D721Med (cell line): ENCODE measurements at regions not wholly inside any gene's neighbourhood (a gene's known extent, or its start where the extent isn't known, plus 50 kb on each side); places are given as distances from the start of the nearest gene placed in this dataset.

Source experiments
- DNase-seq: peaks from one replicate; pipeline ENCODE4 v3.0.0; 2011; ENCODE audit warnings: low spot score; ENCODE audit not compliant: insufficient read length
- FAIRE-seq: peaks from 2 replicates; lab custom pipeline; 2011; peaks lifted over from hg19 to GRCh38; lab: Jason Lieb, UNC
- TF ChIP-seq, protein P1 (sequence below): IDR thresholded peaks from 2 replicates; pipeline ENCODE4 v1.5.1; 2012; ENCODE audit warnings: mild to moderate bottlenecking, control low read depth; ENCODE audit not compliant: insufficient read depth; ENCODE audit errors: missing control alignments

DNA sequence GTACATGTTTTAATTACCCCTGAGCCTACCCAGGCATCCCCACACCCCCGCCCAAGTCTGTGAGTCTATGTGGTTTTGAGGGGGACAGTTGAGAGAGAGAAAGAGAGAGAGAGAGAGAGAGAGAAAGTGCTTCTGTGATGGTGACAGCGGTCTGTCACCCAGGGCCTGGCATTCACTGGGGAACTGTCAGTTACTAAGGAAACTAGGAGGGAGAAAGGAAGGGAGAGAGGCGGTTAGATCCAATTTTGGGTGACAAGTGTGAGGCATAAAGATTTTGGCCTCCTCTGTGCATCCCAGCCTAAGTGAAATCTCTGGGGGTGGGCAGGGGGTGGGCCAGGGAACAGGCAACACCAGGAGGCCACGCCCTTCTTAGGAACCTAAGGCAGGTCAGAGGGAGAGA is 498.3 kb downstream of the BUD13 start:
- FAIRE-seq (no peak), DNase-seq (no peak)
- TF ChIP-seq, protein P1, sequence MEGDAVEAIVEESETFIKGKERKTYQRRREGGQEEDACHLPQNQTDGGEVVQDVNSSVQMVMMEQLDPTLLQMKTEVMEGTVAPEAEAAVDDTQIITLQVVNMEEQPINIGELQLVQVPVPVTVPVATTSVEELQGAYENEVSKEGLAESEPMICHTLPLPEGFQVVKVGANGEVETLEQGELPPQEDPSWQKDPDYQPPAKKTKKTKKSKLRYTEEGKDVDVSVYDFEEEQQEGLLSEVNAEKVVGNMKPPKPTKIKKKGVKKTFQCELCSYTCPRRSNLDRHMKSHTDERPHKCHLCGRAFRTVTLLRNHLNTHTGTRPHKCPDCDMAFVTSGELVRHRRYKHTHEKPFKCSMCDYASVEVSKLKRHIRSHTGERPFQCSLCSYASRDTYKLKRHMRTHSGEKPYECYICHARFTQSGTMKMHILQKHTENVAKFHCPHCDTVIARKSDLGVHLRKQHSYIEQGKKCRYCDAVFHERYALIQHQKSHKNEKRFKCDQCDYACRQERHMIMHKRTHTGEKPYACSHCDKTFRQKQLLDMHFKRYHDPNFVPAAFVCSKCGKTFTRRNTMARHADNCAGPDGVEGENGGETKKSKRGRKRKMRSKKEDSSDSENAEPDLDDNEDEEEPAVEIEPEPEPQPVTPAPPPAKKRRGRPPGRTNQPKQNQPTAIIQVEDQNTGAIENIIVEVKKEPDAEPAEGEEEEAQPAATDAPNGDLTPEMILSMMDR: no peak

DNA sequence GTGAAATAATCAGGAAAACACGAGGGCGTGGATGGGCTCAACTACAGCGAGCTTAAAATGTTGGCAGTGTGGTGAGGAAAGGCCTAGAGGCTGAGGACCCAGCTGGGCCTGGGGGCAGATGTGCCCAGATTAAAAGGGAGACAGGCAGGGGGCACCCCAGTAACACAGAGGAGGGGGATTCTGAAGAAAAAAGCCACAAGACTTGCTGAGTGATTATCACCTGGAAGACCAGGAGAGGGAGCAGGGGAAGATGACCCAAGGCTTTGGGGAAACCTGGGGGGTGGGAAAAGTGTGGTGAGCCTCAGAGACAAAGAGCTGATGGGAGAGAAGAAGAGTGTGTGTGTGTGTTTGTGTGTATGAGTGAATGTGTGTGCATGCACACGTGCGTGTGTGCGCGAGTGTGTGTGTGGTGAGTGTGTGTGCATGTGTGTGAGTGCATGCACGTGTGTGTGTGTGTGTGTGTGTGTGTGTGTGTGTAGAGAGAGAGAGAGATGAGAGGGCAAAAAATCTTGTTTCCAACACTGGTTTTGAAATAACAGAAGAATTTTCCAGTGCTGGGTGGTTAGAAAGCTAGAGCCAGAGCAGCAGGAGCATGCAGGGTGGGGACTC is 500.5 kb downstream of the BUD13 start:
- TF ChIP-seq, protein P1: no peak
- DNase-seq (no peak), FAIRE-seq (no peak)

DNA sequence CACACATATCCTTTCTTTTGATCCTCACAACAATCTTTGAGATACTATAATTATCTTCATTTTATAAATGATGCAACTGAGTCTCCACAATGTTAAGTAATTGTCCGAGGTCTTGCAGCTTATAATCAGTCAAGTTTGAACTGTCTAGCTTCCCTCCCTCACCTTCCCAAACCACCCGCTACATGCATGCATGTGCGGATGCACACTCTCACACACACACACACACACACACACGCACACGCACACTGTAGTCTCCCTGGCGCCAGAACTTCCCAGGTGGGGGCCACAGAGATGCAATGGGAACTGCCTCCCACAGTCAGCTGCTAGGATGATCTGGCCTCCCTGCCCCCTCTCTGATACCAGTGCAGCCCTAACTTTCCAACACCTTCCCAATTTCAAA is 501.3 kb downstream of the BUD13 start:
- no peak for DNase-seq
- TF ChIP-seq, protein P1: no peak
- FAIRE-seq: no peak

DNA sequence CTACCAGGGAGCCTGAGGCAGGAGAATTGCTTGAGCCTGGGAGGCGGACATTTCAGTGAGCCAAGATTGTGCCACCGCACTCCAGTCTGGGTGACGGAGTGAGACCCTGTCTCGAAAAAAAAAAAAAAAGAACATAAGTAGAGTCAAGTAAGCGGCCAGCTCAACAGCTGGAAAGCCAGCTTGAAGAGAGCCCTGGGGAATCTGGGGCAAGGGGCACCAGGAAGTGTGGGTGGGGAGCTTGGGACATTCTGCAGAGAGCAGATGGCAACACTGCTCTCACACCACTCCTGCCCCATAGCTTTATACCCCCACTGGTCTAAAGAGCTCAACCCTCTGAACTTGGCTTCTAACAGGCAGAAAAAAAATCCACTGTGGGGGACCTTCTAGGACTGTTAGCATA is 505.6 kb downstream of the BUD13 start:
- TF ChIP-seq, protein P1: no peak
- DNase-seq (no peak), FAIRE-seq (no peak)

DNA sequence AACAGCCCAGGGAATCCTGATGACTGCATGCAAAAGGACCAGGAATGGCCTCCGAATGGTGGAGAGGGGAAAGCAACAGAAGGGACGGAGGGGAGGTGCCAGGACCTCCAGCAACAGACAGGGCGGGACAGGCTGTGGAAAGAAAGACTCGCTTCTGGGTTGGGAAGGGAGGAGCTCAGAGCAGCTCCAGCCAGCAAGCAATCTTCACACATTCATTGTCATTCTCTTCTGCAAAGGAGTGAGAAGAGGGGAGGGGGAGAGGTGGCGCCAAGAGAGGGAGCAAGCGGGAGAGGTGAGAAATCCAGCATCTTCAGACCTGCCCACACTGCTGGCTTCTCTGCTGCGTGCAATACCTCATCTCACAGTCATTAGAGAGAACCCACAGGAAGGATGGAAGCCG is 509.0 kb downstream of the BUD13 start:
- FAIRE-seq: no peak
- DNase-seq: no peak
- TF ChIP-seq, protein P1: no peak

DNA sequence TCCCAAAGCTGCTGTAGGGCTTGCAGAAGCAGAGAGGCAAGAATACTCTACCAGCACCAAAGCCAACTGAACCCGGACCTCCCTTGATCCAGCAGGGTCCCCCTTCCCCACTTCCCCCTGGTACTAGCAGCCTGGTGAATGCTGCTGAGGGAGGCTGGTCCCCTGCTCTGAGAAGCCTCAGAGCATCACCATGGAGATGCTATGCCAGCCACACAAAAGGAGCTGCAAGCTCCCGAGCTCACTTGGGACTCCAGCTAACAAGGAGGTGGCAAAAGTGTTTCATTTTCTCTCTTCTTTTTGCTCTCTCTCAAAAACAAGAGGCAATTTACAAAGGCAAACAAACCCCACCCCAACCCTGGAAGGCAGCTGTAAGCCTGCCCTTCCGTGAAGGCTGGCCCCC is 509.8 kb downstream of the BUD13 start:
- TF ChIP-seq, protein P1: no peak
- DNase-seq (no peak), FAIRE-seq (no peak)

DNA sequence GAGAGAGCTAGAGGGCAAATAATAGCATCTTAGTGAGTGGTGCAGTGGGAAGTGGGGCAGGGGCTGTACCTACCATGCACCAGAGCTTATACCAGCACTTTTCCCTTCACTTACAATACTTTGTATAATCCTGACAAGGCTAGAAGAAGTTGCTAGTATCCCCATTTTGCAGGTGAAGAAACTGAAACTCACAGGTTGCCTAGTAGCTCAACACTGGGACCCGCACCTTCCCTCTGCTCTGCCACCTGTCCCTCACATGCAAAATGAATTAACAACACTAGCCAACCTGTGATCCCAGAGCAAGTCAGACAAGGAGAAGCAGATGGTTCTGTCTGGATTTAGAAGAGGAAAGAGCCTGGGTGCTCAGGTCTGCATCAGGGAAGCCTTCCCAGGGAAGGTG is 510.4 kb downstream of the BUD13 start:
- TF ChIP-seq, protein P1: no peak
- no peak for FAIRE-seq
- DNase-seq: no peak
